Mesendoderm (in vitro differentiated cells): ENCODE measurements at regions not wholly inside any gene's neighbourhood (a gene's known extent, or its start where the extent isn't known, plus 50 kb on each side); places are given as distances from the start of the nearest gene placed in this dataset.
"Not testable (repeated sequence)": the region's sequence is repeated elsewhere in the genome, so short reads cannot be mapped to it uniquely, and the experiment has no call there.

ENCODE experiments used
- DNase-seq: peaks from one replicate; pipeline ENCODE4 v3.0.0; 2013
- H2AK5ac ChIP-seq: 2 replicates; pipeline ENCODE4 v1.6.1; 2013; ENCODE audit warnings: low read length, inconsistent platforms
- H2BK120ac ChIP-seq: 2 replicates; pipeline ENCODE4 v1.6.1; 2013; ENCODE audit warnings: low read depth, mild to moderate bottlenecking, low read length, moderate library complexity, mixed read lengths
- H2BK15ac ChIP-seq: replicated peaks from 2 replicates; pipeline ENCODE4 v1.6.1; 2013; ENCODE audit warnings: low read depth, mild to moderate bottlenecking, moderate library complexity
- H2BK5ac ChIP-seq: 2 replicates; pipeline ENCODE4 v1.6.1; 2013; ENCODE audit warnings: low read length, inconsistent platforms
- H3K18ac ChIP-seq: 2 replicates; pipeline ENCODE4 v1.6.1; 2013; ENCODE audit warnings: mild to moderate bottlenecking, low read length, mixed read lengths
- H3K23ac ChIP-seq: one replicate; pipeline ENCODE4 v1.6.1; 2013; ENCODE audit warnings: low read length
- H3K27ac ChIP-seq: 2 replicates; pipeline ENCODE4 v1.5.1; 2013; ENCODE audit warnings: low read depth, mild to moderate bottlenecking, inconsistent platforms, low read length, moderate library complexity
- H3K27me3 ChIP-seq: 2 replicates; pipeline ENCODE4 v1.6.1; 2013; ENCODE audit warnings: low read length, control low read depth, mild to moderate bottlenecking, inconsistent platforms; ENCODE audit not compliant: insufficient read depth, poor library complexity
- H3K36me3 ChIP-seq: 2 replicates; pipeline ENCODE4 v1.6.1; 2013; ENCODE audit warnings: low read length, inconsistent platforms; ENCODE audit not compliant: control insufficient read depth, insufficient read depth
- H3K4ac ChIP-seq: one replicate; pipeline ENCODE4 v1.6.1; 2013; ENCODE audit warnings: low read depth, mild to moderate bottlenecking, low read length, moderate library complexity
- H3K4me1 ChIP-seq: 2 replicates; pipeline ENCODE4 v1.6.1; 2013; ENCODE audit warnings: low read depth, low read length, inconsistent platforms; ENCODE audit not compliant: control insufficient read depth
- H3K4me2 ChIP-seq: 2 replicates; pipeline ENCODE4 v1.6.1; 2013; ENCODE audit warnings: low read length
- H3K4me3 ChIP-seq: 2 replicates; pipeline ENCODE4 v1.5.1; 2013; ENCODE audit warnings: mild to moderate bottlenecking, low read length
- H3K56ac ChIP-seq: one replicate; pipeline ENCODE4 v1.6.1; 2013; ENCODE audit warnings: low read length
- H3K79me1 ChIP-seq: 2 replicates; pipeline ENCODE4 v1.6.1; 2013; ENCODE audit warnings: low read length, inconsistent platforms
- H3K79me2 ChIP-seq: 2 replicates; pipeline ENCODE4 v1.6.1; 2013; ENCODE audit warnings: mild to moderate bottlenecking, low read length; ENCODE audit not compliant: control insufficient read depth, insufficient read depth
- H3K9ac ChIP-seq: 2 replicates; pipeline ENCODE4 v1.6.1; 2013; ENCODE audit warnings: low read length, inconsistent platforms
- H4K5ac ChIP-seq: one replicate; pipeline ENCODE4 v1.6.1; 2013; ENCODE audit warnings: low read length
- H4K8ac ChIP-seq: one replicate; pipeline ENCODE4 v1.6.1; 2013; ENCODE audit warnings: low read depth, mild to moderate bottlenecking, control low read depth, low read length, moderate library complexity
- WGBS: extraction: QIAGEN DNeasy Blood & Tissue Kit; methylation state at CpG from one replicate; pipeline ENCODE4 v1.1.7; 2013; ENCODE audit warnings: low lambda C conversion rate, missing lambda C conversion rate; ENCODE audit not compliant: insufficient coverage; ENCODE audit errors: extremely low coverage; 5-methylcytosine and 5-hydroxymethylcytosine counted together

DNA sequence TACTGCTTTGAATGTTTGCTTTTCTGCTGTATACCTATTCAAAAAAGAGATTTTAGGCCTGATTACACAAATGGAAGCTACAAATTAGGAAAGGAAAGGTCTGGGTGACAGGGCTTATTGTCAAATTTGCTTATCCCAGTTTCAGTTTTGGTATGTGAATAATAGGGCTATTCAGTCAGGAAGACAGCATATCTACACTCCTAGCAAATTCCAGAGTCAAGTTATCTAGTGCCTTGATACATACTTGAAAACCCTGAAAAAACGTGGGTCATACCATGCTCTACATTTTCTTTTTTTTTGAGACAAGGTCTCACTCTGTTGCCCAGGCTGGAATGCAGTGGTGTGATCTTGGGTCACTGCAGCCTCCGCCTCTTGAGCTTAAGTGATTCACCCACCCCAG, 59.2 kb upstream of the CCDC180 start:
- H4K8ac ChIP-seq, H3K4me2 ChIP-seq, H4K5ac ChIP-seq, H2BK120ac ChIP-seq, H2AK5ac ChIP-seq, H3K4ac ChIP-seq, H3K4me1 ChIP-seq, H2BK15ac ChIP-seq, DNase-seq, H3K56ac ChIP-seq, H2BK5ac ChIP-seq, H3K23ac ChIP-seq, H3K27me3 ChIP-seq, H3K4me3 ChIP-seq, H3K27ac ChIP-seq, H3K36me3 ChIP-seq, H3K9ac ChIP-seq, H3K79me1 ChIP-seq, H3K79me2 ChIP-seq: not testable (repeated sequence)
- WGBS = no CpG with 5 or more reads among the region's 2 CpGs
- H3K18ac ChIP-seq = peak overlapping the region; percentile 68

DNA sequence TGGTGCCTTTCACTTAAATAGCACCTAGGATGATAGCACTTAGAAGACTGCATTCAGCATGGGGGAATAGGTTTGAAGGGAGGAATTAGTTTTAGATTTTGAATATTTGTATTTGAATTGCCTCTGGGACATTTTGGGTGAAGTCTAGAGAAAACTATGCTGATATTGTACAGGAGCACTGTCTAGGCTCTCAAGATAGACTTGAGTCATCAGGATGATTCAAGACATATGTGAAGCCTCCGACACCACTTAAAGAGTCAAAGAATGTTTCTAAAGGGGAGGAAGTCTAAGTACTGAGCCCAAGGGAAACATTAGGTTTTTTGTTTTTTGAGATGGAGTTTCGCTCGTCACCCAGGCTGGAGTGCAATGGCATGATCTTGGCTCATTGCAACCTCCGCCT, 63.9 kb upstream of the CCDC180 start:
- H3K27ac ChIP-seq = no peak overlapping the region
- H4K8ac ChIP-seq = no peak overlapping the region
- no peak overlapping the region for H3K23ac ChIP-seq
- no peak overlapping the region for H3K18ac ChIP-seq
- H2BK15ac ChIP-seq = no peak overlapping the region
- no CpG with 5 or more reads among the region's 4 CpGs for WGBS
- no peak overlapping the region for H2AK5ac ChIP-seq
- no peak overlapping the region for H3K56ac ChIP-seq
- H3K36me3 ChIP-seq = no peaks in the 10 kb centered on the region
- no peak overlapping the region for H3K4me2 ChIP-seq
- no peak for DNase-seq
- no peak overlapping the region for H3K4me3 ChIP-seq
- no peak overlapping the region for H2BK5ac ChIP-seq
- H3K4ac ChIP-seq = no peak overlapping the region
- no peak overlapping the region for H3K9ac ChIP-seq
- no peaks in the 10 kb centered on the region for H3K27me3 ChIP-seq
- no peaks in the 10 kb centered on the region for H3K4me1 ChIP-seq
- no peak overlapping the region for H2BK120ac ChIP-seq
- peaks cover 3% of the 10 kb centered on the region for H3K79me1 ChIP-seq
- no peak overlapping the region for H4K5ac ChIP-seq
- H3K79me2 ChIP-seq = no peaks in the 10 kb centered on the region

GRCh38 chr9:97241430-97241829, 66.0 kb upstream of the CCDC180 start:
- H4K8ac ChIP-seq, H3K4me3 ChIP-seq, H3K23ac ChIP-seq, H2AK5ac ChIP-seq, H2BK15ac ChIP-seq, H3K36me3 ChIP-seq, H3K79me2 ChIP-seq, H2BK5ac ChIP-seq, H3K18ac ChIP-seq, H3K4ac ChIP-seq, H2BK120ac ChIP-seq, H3K27me3 ChIP-seq, H4K5ac ChIP-seq, H3K9ac ChIP-seq, H3K4me1 ChIP-seq, H3K56ac ChIP-seq, H3K4me2 ChIP-seq, H3K79me1 ChIP-seq, DNase-seq, H3K27ac ChIP-seq: not testable (repeated sequence)
- no CpG with 5 or more reads among the region's 5 CpGs for WGBS

- Histone ChIP-seq H3K23ac (peak overlapping the region; percentile 89), H3K4me3 (peak overlapping the region; percentile 89), H3K9ac (peak overlapping the region; percentile 94), H3K56ac (peak overlapping the region; percentile 97), H3K4me2 (peak overlapping the region; percentile 75), H3K79me2 (peaks cover 4% of the 10 kb centered on the region), H3K4me1 (peaks cover under 1% of the 10 kb centered on the region), H2BK120ac (no peak overlapping the region), H3K27ac (peak overlapping the region; percentile 97), H4K5ac (no peak overlapping the region), H3K79me1 (peaks cover 2% of the 10 kb centered on the region), H3K18ac (peak overlapping the region; percentile 45), H2AK5ac (no peak overlapping the region), H3K4ac (peak overlapping the region; percentile 63), H2BK15ac (no peak overlapping the region), H4K8ac (no peak overlapping the region), H3K36me3 (no peaks in the 10 kb centered on the region), H3K27me3 (no peaks in the 10 kb centered on the region), H2BK5ac (peak overlapping the region; percentile 89)
- no CpG with 5 or more reads among the region's 58 CpGs for WGBS
- peak; percentile 91 for DNase-seq
Observed at GRCh38 chr9:97237951-97238889, 69.2 kb upstream of the CCDC180 start.

DNA sequence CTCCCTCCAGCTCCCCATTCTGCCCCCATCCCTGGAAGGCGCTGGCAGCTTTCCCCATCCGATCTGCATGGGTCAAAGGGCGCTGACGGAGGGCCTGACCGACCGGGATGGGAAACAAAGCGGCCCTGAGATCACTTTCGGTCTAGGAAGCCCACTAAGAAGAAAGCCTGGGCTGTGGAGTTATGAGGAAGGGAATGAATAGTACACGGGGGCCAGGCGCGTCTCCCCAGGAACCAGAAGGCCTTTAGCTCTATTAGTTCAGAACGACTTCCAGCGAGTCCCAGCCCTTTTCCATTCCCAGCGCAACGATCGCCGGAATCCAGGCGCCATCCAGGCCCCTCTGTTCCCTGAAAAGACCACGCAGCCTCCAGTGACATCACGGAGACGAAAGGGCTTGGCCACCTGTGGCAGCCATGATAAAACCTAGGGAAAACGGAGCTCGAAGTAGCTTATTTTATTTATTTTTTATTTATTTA, 70.1 kb upstream of the CCDC180 start:
- Histone ChIP-seq H3K36me3 (no peaks in the 10 kb centered on the region), H4K8ac (no peak overlapping the region), H3K27ac (peak overlapping the region; percentile 1), H2BK120ac (no peak overlapping the region), H2BK15ac (no peak overlapping the region), H3K9ac (peak overlapping the region; percentile 87), H3K4me2 (peak overlapping the region; percentile 50), H3K4me3 (peak overlapping the region; percentile 55), H2BK5ac (no peak overlapping the region), H4K5ac (no peak overlapping the region), H2AK5ac (no peak overlapping the region), H3K23ac (no peak overlapping the region), H3K4me1 (peaks cover 2% of the 10 kb centered on the region), H3K18ac (peak overlapping the region; percentile 71), H3K27me3 (no peaks in the 10 kb centered on the region), H3K56ac (peak overlapping the region; percentile 90), H3K79me2 (peaks cover 4% of the 10 kb centered on the region), H3K4ac (peak overlapping the region; percentile 78), H3K79me1 (peaks cover 2% of the 10 kb centered on the region)
- no CpG with 5 or more reads among the region's 23 CpGs for WGBS
- DNase-seq = peak; percentile 56
